ENCODE measurements at regions not wholly inside any gene's neighbourhood (a gene's known extent, or its start where the extent isn't known, plus 50 kb on each side); places are given as distances from the start of the nearest gene placed in this dataset.

GRCh38 chr22:25402501-25403283 is 161.8 kb upstream of the GRK3 start (continued):
- TF ChIP-seq ZNF574 (CRISPR knock-in tag; IDR thresholded peaks at IDR 0.05) (peak; percentile 79), ATAD3A (CRISPR knock-in tag; IDR thresholded peaks at IDR 0.05) (no peak), ZMYM4 (CRISPR knock-in tag; IDR thresholded peaks at IDR 0.05) (peak; percentile 75), ATRX (CRISPR knock-in tag; IDR thresholded peaks at IDR 0.05; ENCODE audit: borderline replicate concordance) (no peak), HCFC1 (IDR thresholded peaks at IDR 0.05; ENCODE audit: low read depth, low read length) (no peak), YEATS4 (CRISPR knock-in tag; IDR thresholded peaks at IDR 0.05; ENCODE audit: borderline replicate concordance) (peak; percentile 67; the same call in 1 of the 2 replicates), SRSF1 (optimal IDR thresholded peaks at IDR 0.05; ENCODE audit: low read depth, low read length) (no peak), SMAD9 (CRISPR knock-in tag; IDR thresholded peaks at IDR 0.05) (no peak), SNAPC5 (CRISPR knock-in tag; IDR thresholded peaks at IDR 0.05; ENCODE audit: borderline replicate concordance) (no peak; the same call in 1 of the 2 replicates), RFXAP (CRISPR knock-in tag; IDR thresholded peaks at IDR 0.05; ENCODE audit: borderline replicate concordance) (peak; percentile 90), ZNF20 (CRISPR knock-in tag; IDR thresholded peaks at IDR 0.05) (no peak), ZNF607 (CRISPR knock-in tag; IDR thresholded peaks at IDR 0.05; ENCODE audit: borderline replicate concordance) (peak; percentile 84; the same call in 1 of the 2 replicates), U2AF1 (optimal IDR thresholded peaks at IDR 0.05; ENCODE audit: low read depth, low read length) (no peak), ZNF44 (CRISPR knock-in tag; IDR thresholded peaks at IDR 0.05) (no peak), ZNF550 (CRISPR knock-in tag; IDR thresholded peaks at IDR 0.05; ENCODE audit: borderline replicate concordance) (no peak), ZFY (CRISPR knock-in tag; IDR thresholded peaks at IDR 0.05) (no peak; the same call in 1 of the 2 replicates), YY1 (IDR thresholded peaks at IDR 0.05; ENCODE audit: insufficient read depth, insufficient replicate concordance, low read depth, low read length) (no peak), ZNF598 (CRISPR knock-in tag; IDR thresholded peaks at IDR 0.05; ENCODE audit: borderline replicate concordance) (peak; percentile 61; the same call in 1 of the 2 replicates), ATF1 (CRISPR knock-in tag; IDR thresholded peaks at IDR 0.05) (no peak), ARNTL (CRISPR knock-in tag; IDR thresholded peaks at IDR 0.05) (peak; percentile 79; the same call in 1 of the 2 replicates), YEATS2 (CRISPR knock-in tag; IDR thresholded peaks at IDR 0.05; ENCODE audit: borderline replicate concordance) (peak; percentile 48; the same call in 1 of the 2 replicates), ZNF326 (CRISPR knock-in tag; IDR thresholded peaks at IDR 0.05; ENCODE audit: borderline replicate concordance) (no peak)
- TF ChIP-seq, protein P1, sequence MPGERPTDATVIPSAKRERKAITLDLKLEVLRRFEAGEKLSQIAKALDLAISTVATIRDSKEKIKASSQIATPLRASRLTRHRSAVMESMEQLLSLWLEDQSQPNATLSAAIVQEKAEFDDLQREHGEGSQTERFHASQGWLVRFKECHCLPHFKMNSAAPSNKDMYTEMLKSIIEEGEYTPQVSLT (CRISPR knock-in tag; IDR thresholded peaks at IDR 0.05; ENCODE audit: borderline replicate concordance, low read depth), result no peak

All from HepG2 (cell line).